Peyer's patch (tissue), 4 donors: ENCODE measurements at regions not wholly inside any gene's neighbourhood (a gene's known extent, or its start where the extent isn't known, plus 50 kb on each side); places are given as distances from the start of the nearest gene placed in this dataset.
A peak's percentile ranks its signal among the peaks of the same experiment; 100 is the strongest.

ENCODE experiments used
- DNase-seq, 3 donors: peaks; one replicate each; pipeline ENCODE4 v3.0.0-alpha.2; 2017 to 2019
- H3K27ac ChIP-seq, 4 donors: fragments of 200-600 bp; sonication (generic); one replicate each; pipeline ENCODE4 v1.5.1; 2016 to 2019
- H3K27me3 ChIP-seq, 2 donors: fragments of 200-600 bp; sonication (generic); one replicate each; pipeline ENCODE4 v1.5.1; 2019
- H3K36me3 ChIP-seq, 3 donors: fragments of 200-600 bp; sonication (generic); one replicate each; pipeline ENCODE4 v1.5.1; 2016 to 2019
- H3K4me1 ChIP-seq, 4 donors: fragments of 200-600 bp; sonication (generic); one replicate each; pipeline ENCODE4 v1.5.1; 2016 to 2019
- H3K4me3 ChIP-seq, 4 donors: fragments of 200-600 bp; sonication (generic); 1 replicate in 3 of 4; 2 replicates in 1 of 4; pipeline ENCODE4 v1.5.1; 2016 to 2019; ENCODE audit warnings: mild to moderate bottlenecking in 1 of 4
- H3K9me3 ChIP-seq, 4 donors: fragments of 200-600 bp; sonication (generic); one replicate each; pipeline ENCODE4 v1.5.1; 2016 to 2019; ENCODE audit warnings: mild to moderate bottlenecking in 1 of 4
- CTCF ChIP-seq, 6 experiments: fragments of 450-650 bp in 4 of 6; fragments of 200-600 bp in 2 of 6; sonication (generic) in 1 of 6; IDR thresholded peaks; one replicate each; pipeline ENCODE4 v1.5.1; 2017 to 2019; ENCODE audit warnings: antibody characterized with exemption in 6 of 6, mild to moderate bottlenecking in 3 of 6, moderate library complexity in 1 of 6
- POLR2A ChIP-seq, 2 donors: fragments of 450-650 bp; IDR thresholded peaks; one replicate each; pipeline ENCODE4 v1.5.1; 2017; ENCODE audit warnings: antibody characterized with exemption in 2 of 2, mild to moderate bottlenecking in 2 of 2, moderate library complexity in 2 of 2

- Histone ChIP-seq H3K27ac (no peak overlapping the region), H3K36me3 (no peaks in the 10 kb centered on the region), H3K4me3 (no peak overlapping the region), H3K4me1 (no peaks in the 10 kb centered on the region), H3K27me3 (no peaks in the 10 kb centered on the region), H3K9me3 (no peaks in the 10 kb centered on the region)
- TF ChIP-seq POLR2A (IDR thresholded peaks at IDR 0.05) (no peak), CTCF (IDR thresholded peaks at IDR 0.05) (no peak)
- DNase-seq: peak in 1 of 3 donors; percentile 38
Measured at GRCh38 chr22:49158741-49159564, 668.7 kb downstream of the BRD1 start.

- H3K36me3 ChIP-seq: no peaks in the 10 kb centered on the region
- no peaks in the 10 kb centered on the region for H3K4me1 ChIP-seq
- no peak for TF ChIP-seq CTCF (IDR thresholded peaks at IDR 0.05)
- no peak for TF ChIP-seq POLR2A (IDR thresholded peaks at IDR 0.05)
- H3K4me3 ChIP-seq: no peak overlapping the region
- no peak for DNase-seq
- no peaks in the 10 kb centered on the region for H3K9me3 ChIP-seq
- H3K27me3 ChIP-seq: no peaks in the 10 kb centered on the region
- H3K27ac ChIP-seq: no peak overlapping the region
Measured at GRCh38 chr22:49157529-49158339, 669.9 kb downstream of the BRD1 start.

GRCh38 chr22:49156662-49157285 is 670.9 kb downstream of the BRD1 start:
- TF ChIP-seq CTCF (IDR thresholded peaks at IDR 0.05) (no peak), POLR2A (IDR thresholded peaks at IDR 0.05) (no peak)
- Histone ChIP-seq H3K9me3 (no peaks in the 10 kb centered on the region), H3K27ac (no peak overlapping the region), H3K36me3 (no peaks in the 10 kb centered on the region), H3K27me3 (no peaks in the 10 kb centered on the region), H3K4me3 (no peak overlapping the region), H3K4me1 (no peaks in the 10 kb centered on the region)
- peak in 1 of 3 donors; percentile 50 for DNase-seq

GRCh38 chr22:49155770-49156580 is 671.7 kb downstream of the BRD1 start:
- Histone ChIP-seq H3K36me3 (no peaks in the 10 kb centered on the region), H3K9me3 (no peaks in the 10 kb centered on the region), H3K4me3 (no peak overlapping the region), H3K27me3 (no peaks in the 10 kb centered on the region), H3K4me1 (no peaks in the 10 kb centered on the region), H3K27ac (no peak overlapping the region)
- DNase-seq: no peak
- no peak for TF ChIP-seq CTCF (IDR thresholded peaks at IDR 0.05)
- no peak for TF ChIP-seq POLR2A (IDR thresholded peaks at IDR 0.05)
